GM19468 (cell line): ENCODE measurements at regions not wholly inside any gene's neighbourhood (a gene's known extent, or its start where the extent isn't known, plus 50 kb on each side); places are given as distances from the start of the nearest gene placed in this dataset.

Experiments used
- ATAC-seq: cut with Tn5 transposase; IDR thresholded peaks from one replicate; pipeline ENCODE4 v1.9.1; 2021; ENCODE audit warnings: mild to moderate bottlenecking, moderate library complexity, moderate number of reproducible peaks; ENCODE audit not compliant: unreplicated experiment; ENCODE audit errors: extremely low read depth

- no peak for ATAC-seq
Observed at GRCh38 chr7:116142850-116143249, 67.5 kb upstream of the TES start.

GRCh38 chr7:116145245-116145852 is 65.0 kb upstream of the TES start:
- ATAC-seq: peak; percentile 86

GRCh38 chr7:116148108-116148507 is 62.2 kb upstream of the TES start:
- ATAC-seq: no peak

GRCh38 chr7:116148626-116149025 is 61.7 kb upstream of the TES start:
- ATAC-seq: no peak

GRCh38 chr7:116150588-116150987 is 59.8 kb upstream of the TES start:
- peak; percentile 95 for ATAC-seq

- ATAC-seq: no peak
Observed at GRCh38 chr7:116152276-116152675, 58.1 kb upstream of the TES start.

- no peak for ATAC-seq
Observed at GRCh38 chr7:116153050-116153449, 57.3 kb upstream of the TES start.

- no peak for ATAC-seq
Observed at GRCh38 chr7:116159711-116160110, 50.6 kb upstream of the TES start.
